RWPE2 (cell line): ENCODE measurements at regions not wholly inside any gene's neighbourhood (a gene's known extent, or its start where the extent isn't known, plus 50 kb on each side); places are given as distances from the start of the nearest gene placed in this dataset.

Experiments used
- ATAC-seq: fragments of 200-7000 bp; cut with Tn5 transposase; 3 replicates; pipeline ENCODE4 v1.9.1; 2021; ENCODE audit warnings: low read depth
- DNase-seq: peaks from one replicate; pipeline ENCODE4 v3.0.0-alpha.2; 2020; ENCODE audit warnings: low spot score
- H3K27ac ChIP-seq: fragments of 450-650 bp; 2 replicates; pipeline ENCODE4 v1.5.1; 2017; ENCODE audit warnings: mild to moderate bottlenecking; ENCODE audit not compliant: poor library complexity, severe bottlenecking
- H3K27me3 ChIP-seq: fragments of 250-450 bp; sonication (Bioruptor Pico); 2 replicates; pipeline ENCODE4 v1.5.1; 2021; ENCODE audit warnings: mild to moderate bottlenecking, moderate library complexity; ENCODE audit not compliant: insufficient read depth, poor library complexity, severe bottlenecking
- H3K36me3 ChIP-seq: fragments of 250-450 bp; sonication (Bioruptor Pico); 2 replicates; pipeline ENCODE4 v1.5.1; 2020; ENCODE audit warnings: low read depth, mild to moderate bottlenecking, moderate library complexity
- H3K4me1 ChIP-seq: fragments of 250-450 bp; sonication (Bioruptor Pico); 2 replicates; pipeline ENCODE4 v1.5.1; 2021; ENCODE audit warnings: mild to moderate bottlenecking, moderate library complexity; ENCODE audit not compliant: insufficient read depth, poor library complexity, severe bottlenecking
- H3K4me3 ChIP-seq: fragments of 250-450 bp; sonication (Bioruptor Pico); 2 replicates; pipeline ENCODE4 v1.5.1; 2021; ENCODE audit warnings: mild to moderate bottlenecking, moderate library complexity; ENCODE audit not compliant: severe bottlenecking
- H3K9me3 ChIP-seq: fragments of 250-450 bp; sonication (Bioruptor Pico); 2 replicates; pipeline ENCODE4 v1.5.1; 2021; ENCODE audit warnings: mild to moderate bottlenecking, moderate library complexity; ENCODE audit not compliant: severe bottlenecking
- CTCF ChIP-seq: fragments of 450-650 bp; IDR thresholded peaks from one replicate; pipeline ENCODE4 v1.5.1; 2017; ENCODE audit warnings: mild to moderate bottlenecking, moderate library complexity; ENCODE audit not compliant: poor library complexity, severe bottlenecking

- no peak for TF ChIP-seq CTCF
- DNase-seq (no peak), ATAC-seq (peak; percentile 56; the same call in 2 of the 3 replicates)
- Histone ChIP-seq H3K4me1 (no peaks in the 10 kb centered on the region), H3K9me3 (no peaks in the 10 kb centered on the region), H3K4me3 (no peak overlapping the region), H3K36me3 (no peaks in the 10 kb centered on the region), H3K27ac (no peak overlapping the region), H3K27me3 (no peaks in the 10 kb centered on the region)
Observed at GRCh38 chr5:106171132-106171531, 1499.6 kb downstream of the EFNA5 start.

- no peak overlapping the region for H3K27ac ChIP-seq
- no peaks in the 10 kb centered on the region for H3K9me3 ChIP-seq
- TF ChIP-seq CTCF = no peak
- H3K4me3 ChIP-seq = no peak overlapping the region
- ATAC-seq (no peak), DNase-seq (no peak)
- no peaks in the 10 kb centered on the region for H3K4me1 ChIP-seq
- H3K36me3 ChIP-seq = no peaks in the 10 kb centered on the region
- no peaks in the 10 kb centered on the region for H3K27me3 ChIP-seq
Observed at GRCh38 chr5:106167766-106168165, 1503.0 kb downstream of the EFNA5 start.

GRCh38 chr5:106163233-106163632, 1507.5 kb downstream of the EFNA5 start:
- TF ChIP-seq CTCF = no peak
- DNase-seq (no peak), ATAC-seq (no peak)
- no peaks in the 10 kb centered on the region for H3K4me1 ChIP-seq
- H3K9me3 ChIP-seq = no peaks in the 10 kb centered on the region
- no peak overlapping the region for H3K27ac ChIP-seq
- no peaks in the 10 kb centered on the region for H3K36me3 ChIP-seq
- H3K4me3 ChIP-seq = no peak overlapping the region
- H3K27me3 ChIP-seq = no peaks in the 10 kb centered on the region

GRCh38 chr5:106159616-106160015, 1511.1 kb downstream of the EFNA5 start:
- Histone ChIP-seq H3K4me1 (no peaks in the 10 kb centered on the region), H3K4me3 (no peak overlapping the region), H3K27ac (no peak overlapping the region), H3K36me3 (no peaks in the 10 kb centered on the region), H3K9me3 (no peaks in the 10 kb centered on the region), H3K27me3 (no peaks in the 10 kb centered on the region)
- no peak for TF ChIP-seq CTCF
- DNase-seq (no peak), ATAC-seq (no peak)

- H3K27me3 ChIP-seq = no peaks in the 10 kb centered on the region
- no peaks in the 10 kb centered on the region for H3K4me1 ChIP-seq
- no peaks in the 10 kb centered on the region for H3K36me3 ChIP-seq
- no peaks in the 10 kb centered on the region for H3K9me3 ChIP-seq
- no peak overlapping the region for H3K27ac ChIP-seq
- no peak overlapping the region for H3K4me3 ChIP-seq
- no peak for ATAC-seq
- TF ChIP-seq CTCF = no peak
- no peak for DNase-seq
Observed at GRCh38 chr5:106154280-106154716, 1516.4 kb downstream of the EFNA5 start.
